CD4-positive, alpha-beta T cell (primary cell): ENCODE measurements at regions not wholly inside any gene's neighbourhood (a gene's known extent, or its start where the extent isn't known, plus 50 kb on each side); places are given as distances from the start of the nearest gene placed in this dataset.

ENCODE experiments used
- ATAC-seq: fragments of 200-7000 bp; cut with Tn5 transposase; one replicate; pipeline ENCODE4 v1.10.0; 2022; ENCODE audit warnings: mild to moderate bottlenecking; ENCODE audit not compliant: poor library complexity
- CTCF ChIA-PET: fragments of 350-600 bp; sonication (Branson Sonifier 250); formaldehyde crosslinking; loops from one replicate; lab custom pipeline; 2021; ENCODE audit warnings: antibody characterized with exemption, inconsistent platforms; lab: Charles Lee
- POLR2A ChIA-PET: fragments of 350-600 bp; sonication (Branson Sonifier 250); formaldehyde crosslinking; loops from one replicate; lab custom pipeline; 2021; ENCODE audit warnings: antibody characterized with exemption, inconsistent platforms; lab: Charles Lee
- DNase-seq, 14 experiments: peaks; one replicate each; pipeline ENCODE4 v3.0.0-alpha.2; 2013 to 2020; ENCODE audit warnings: mixed read lengths in 2 of 14
- H3K27ac ChIP-seq, 2 donors: one replicate each; pipeline versions ENCODE4 v1.5.1 to v1.7.0; 2013; ENCODE audit warnings: low read length in 2 of 2, low read depth in 1 of 2, mild to moderate bottlenecking in 1 of 2
- H3K27me3 ChIP-seq, 2 experiments: 1 replicate in 1 of 2; 2 replicates in 1 of 2; pipeline versions ENCODE4 v1.6.1 to v1.7.0; 2013; ENCODE audit warnings: low read length in 2 of 2, control low read depth in 1 of 2, mild to moderate bottlenecking in 1 of 2, moderate library complexity in 1 of 2; ENCODE audit not compliant: insufficient read depth in 2 of 2, control insufficient read depth in 1 of 2
- H3K36me3 ChIP-seq: one replicate; pipeline ENCODE4 v1.6.1; 2013; ENCODE audit warnings: low read length, control low read depth; ENCODE audit not compliant: insufficient read depth
- H3K4me1 ChIP-seq: one replicate; pipeline ENCODE4 v1.6.1; 2013; ENCODE audit warnings: low read length, control low read depth; ENCODE audit not compliant: insufficient read depth
- H3K4me3 ChIP-seq: one replicate; pipeline ENCODE4 v1.5.1; 2013; ENCODE audit warnings: mild to moderate bottlenecking, low read length, moderate library complexity
- H3K9me3 ChIP-seq, 2 experiments: 1 replicate in 1 of 2; 2 replicates in 1 of 2; pipeline versions ENCODE4 v1.6.1 to v1.7.0; 2013; ENCODE audit warnings: low read length in 2 of 2, mild to moderate bottlenecking in 2 of 2, control low read depth in 1 of 2, moderate library complexity in 1 of 2; ENCODE audit not compliant: control insufficient read depth in 1 of 2, insufficient read depth in 1 of 2
- H3K27ac Mint-ChIP-seq: one replicate; pipeline ENCODE4 v1.8.0; 2020; ENCODE audit warnings: mixed read lengths
- H3K27me3 Mint-ChIP-seq: one replicate; pipeline ENCODE4 v1.8.0; 2021; ENCODE audit warnings: mixed read lengths
- H3K36me3 Mint-ChIP-seq: one replicate; pipeline ENCODE4 v1.8.0; 2021; ENCODE audit warnings: low read depth, mixed read lengths
- H3K4me1 Mint-ChIP-seq: one replicate; pipeline ENCODE4 v1.8.0; 2021; ENCODE audit warnings: low read depth, mixed read lengths
- H3K4me3 Mint-ChIP-seq: one replicate; pipeline ENCODE4 v1.8.0; 2020; ENCODE audit warnings: mild to moderate bottlenecking, mixed read lengths
- H3K9me3 Mint-ChIP-seq: one replicate; pipeline ENCODE4 v1.8.0; 2020; ENCODE audit warnings: mixed read lengths
- CTCF ChIP-seq: fragments of 200-600 bp; IDR thresholded peaks from one replicate; pipeline ENCODE4 v1.8.0; 2022; ENCODE audit warnings: antibody characterized with exemption, mild to moderate bottlenecking
- intact Hi-C, 2 experiments: fragments of 100-400 bp; cut with DNase I in 1 of 2; cut with micrococcal nuclease in 1 of 2; formaldehyde crosslinking; loops; one replicate each; pipeline versions ENCODE4 v1.15.1 to v1.9.0; 2023 to 2025; cut with DNase I, micrococcal nuclease

GRCh38 chr5:86070719-86071118, 547.0 kb upstream of the COX7C start:
- no peaks in the 10 kb centered on the region for H3K36me3 Mint-ChIP-seq
- no peak for ATAC-seq
- POLR2A ChIA-PET: interaction anchor here (0.6 kb wide), 1 partner anchor 12 kb away, joined by 4 read pairs; no protein-coding TSS in a partner anchor
- H3K4me1 Mint-ChIP-seq: no peaks in the 10 kb centered on the region
- no peaks in the 10 kb centered on the region for H3K27me3 Mint-ChIP-seq
- DNase-seq: no peak
- TF ChIP-seq CTCF: no peak
- Histone ChIP-seq H3K9me3 (peaks cover 3 to 4% of the 10 kb centered on the region in 2 experiments), H3K4me3 (no peak overlapping the region), H3K36me3 (no peaks in the 10 kb centered on the region), H3K27ac (no peak overlapping the region), H3K4me1 (no peaks in the 10 kb centered on the region), H3K27me3 (no peaks in the 10 kb centered on the region)
- no peaks in the 10 kb centered on the region for H3K9me3 Mint-ChIP-seq
- intact Hi-C loops: no loop called here
- H3K27ac Mint-ChIP-seq: no peak overlapping the region
- CTCF ChIA-PET: no interaction called here
- no peak overlapping the region for H3K4me3 Mint-ChIP-seq

GRCh38 chr5:86074297-86074696, 543.4 kb upstream of the COX7C start:
- H3K4me3 Mint-ChIP-seq: no peak overlapping the region
- Histone ChIP-seq H3K27ac (no peak overlapping the region), H3K4me3 (no peak overlapping the region), H3K36me3 (no peaks in the 10 kb centered on the region), H3K9me3 (peaks cover 0 to 3% of the 10 kb centered on the region in 2 experiments), H3K4me1 (no peaks in the 10 kb centered on the region), H3K27me3 (no peaks in the 10 kb centered on the region)
- H3K36me3 Mint-ChIP-seq: no peaks in the 10 kb centered on the region
- intact Hi-C loops: no loop called here
- H3K27me3 Mint-ChIP-seq: no peaks in the 10 kb centered on the region
- H3K4me1 Mint-ChIP-seq: no peaks in the 10 kb centered on the region
- ChIA-PET POLR2A (no interaction called here), CTCF (no interaction called here)
- no peak for DNase-seq
- TF ChIP-seq CTCF: no peak
- no peak overlapping the region for H3K27ac Mint-ChIP-seq
- no peak for ATAC-seq
- H3K9me3 Mint-ChIP-seq: peaks cover 2% of the 10 kb centered on the region

GRCh38 chr5:86075139-86075538, 542.6 kb upstream of the COX7C start:
- Mint-ChIP-seq H3K27ac (no peak overlapping the region), H3K4me1 (no peaks in the 10 kb centered on the region), H3K36me3 (no peaks in the 10 kb centered on the region), H3K4me3 (no peak overlapping the region), H3K9me3 (peaks cover 3% of the 10 kb centered on the region), H3K27me3 (no peaks in the 10 kb centered on the region)
- Histone ChIP-seq H3K4me1 (no peaks in the 10 kb centered on the region), H3K27ac (no peak overlapping the region), H3K9me3 (peaks cover 0 to 3% of the 10 kb centered on the region in 2 experiments), H3K4me3 (no peak overlapping the region), H3K36me3 (no peaks in the 10 kb centered on the region), H3K27me3 (no peaks in the 10 kb centered on the region)
- intact Hi-C loops: no loop called here
- no peak for DNase-seq
- no peak for TF ChIP-seq CTCF
- ATAC-seq: no peak
- CTCF ChIA-PET: no interaction called here
- POLR2A ChIA-PET: no interaction called here
